ENCODE measurements at regions not wholly inside any gene's neighbourhood (a gene's known extent, or its start where the extent isn't known, plus 50 kb on each side); places are given as distances from the start of the nearest gene placed in this dataset.

DNA sequence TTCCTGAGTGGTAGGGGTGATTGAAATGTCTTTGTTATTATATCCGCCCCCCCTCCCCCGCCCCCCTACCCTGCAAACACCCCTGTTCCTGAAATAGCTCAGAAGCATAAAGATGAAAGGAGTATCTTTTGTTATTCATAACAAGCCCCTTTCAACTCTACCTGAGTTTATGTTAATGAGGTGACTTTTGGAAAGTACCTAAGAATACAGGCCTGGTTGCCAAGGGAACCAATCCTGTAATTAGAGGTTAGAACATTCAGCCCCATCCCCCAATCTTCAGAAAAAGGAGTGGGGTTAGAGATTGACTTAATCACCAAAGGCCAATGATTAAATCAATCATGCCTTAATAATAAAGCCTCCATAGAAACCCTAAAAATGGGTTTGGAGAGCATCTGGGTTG lies 979.2 kb upstream of the GJE1 start:
- Histone ChIP-seq H3K4me3 (no peak overlapping the region), H3K36me3 (no peaks in the 10 kb centered on the region), H3K27me3 (no peaks in the 10 kb centered on the region), H3K9me3 (no peaks in the 10 kb centered on the region), H3K4me1 (no peaks in the 10 kb centered on the region), H3K27ac (no peak overlapping the region)
- no peak for ATAC-seq
- TF ChIP-seq POLR2A (IDR thresholded peaks at IDR 0.05) = no peak
- TF ChIP-seq, protein P1, sequence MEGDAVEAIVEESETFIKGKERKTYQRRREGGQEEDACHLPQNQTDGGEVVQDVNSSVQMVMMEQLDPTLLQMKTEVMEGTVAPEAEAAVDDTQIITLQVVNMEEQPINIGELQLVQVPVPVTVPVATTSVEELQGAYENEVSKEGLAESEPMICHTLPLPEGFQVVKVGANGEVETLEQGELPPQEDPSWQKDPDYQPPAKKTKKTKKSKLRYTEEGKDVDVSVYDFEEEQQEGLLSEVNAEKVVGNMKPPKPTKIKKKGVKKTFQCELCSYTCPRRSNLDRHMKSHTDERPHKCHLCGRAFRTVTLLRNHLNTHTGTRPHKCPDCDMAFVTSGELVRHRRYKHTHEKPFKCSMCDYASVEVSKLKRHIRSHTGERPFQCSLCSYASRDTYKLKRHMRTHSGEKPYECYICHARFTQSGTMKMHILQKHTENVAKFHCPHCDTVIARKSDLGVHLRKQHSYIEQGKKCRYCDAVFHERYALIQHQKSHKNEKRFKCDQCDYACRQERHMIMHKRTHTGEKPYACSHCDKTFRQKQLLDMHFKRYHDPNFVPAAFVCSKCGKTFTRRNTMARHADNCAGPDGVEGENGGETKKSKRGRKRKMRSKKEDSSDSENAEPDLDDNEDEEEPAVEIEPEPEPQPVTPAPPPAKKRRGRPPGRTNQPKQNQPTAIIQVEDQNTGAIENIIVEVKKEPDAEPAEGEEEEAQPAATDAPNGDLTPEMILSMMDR (IDR thresholded peaks at IDR 0.05) = no peak
- WGBS, 2 donors (ENCODE audit: low coverage in 1 of 2) = 100% methylated on average over 1 of the region's 2 CpGs; no CpG with 5 or more reads in 1 of the 2 donors

DNA sequence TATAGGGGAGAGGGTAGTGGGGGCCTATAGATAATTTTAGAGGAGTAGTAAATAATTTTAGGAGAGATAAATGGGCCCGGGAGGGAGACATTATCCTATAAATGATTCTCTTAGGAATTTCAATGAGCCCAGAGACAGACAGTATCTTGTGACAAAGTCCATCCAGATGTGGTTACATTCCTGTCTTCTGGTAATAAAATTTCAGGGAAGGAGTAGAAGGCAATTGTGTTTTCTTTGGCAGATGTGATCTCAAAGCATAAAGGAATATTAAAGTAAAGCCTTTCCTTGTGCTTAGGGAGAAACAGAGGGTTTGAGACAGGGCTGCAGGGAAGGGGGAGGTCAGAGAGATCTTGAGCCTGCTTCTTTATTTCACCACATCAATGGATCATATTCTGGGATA lies 979.8 kb upstream of the GJE1 start:
- WGBS, 2 donors (ENCODE audit: low coverage in 1 of 2) = 38 to 86% methylated on average over 1 of the region's 1 CpG
- no peak overlapping the region for H3K27ac ChIP-seq
- no peaks in the 10 kb centered on the region for H3K4me1 ChIP-seq
- no peak overlapping the region for H3K4me3 ChIP-seq
- ATAC-seq = no peak
- H3K27me3 ChIP-seq = no peaks in the 10 kb centered on the region
- no peak for TF ChIP-seq EP300 (IDR thresholded peaks at IDR 0.05)
- H3K9me3 ChIP-seq = no peaks in the 10 kb centered on the region
- no peaks in the 10 kb centered on the region for H3K36me3 ChIP-seq

DNA sequence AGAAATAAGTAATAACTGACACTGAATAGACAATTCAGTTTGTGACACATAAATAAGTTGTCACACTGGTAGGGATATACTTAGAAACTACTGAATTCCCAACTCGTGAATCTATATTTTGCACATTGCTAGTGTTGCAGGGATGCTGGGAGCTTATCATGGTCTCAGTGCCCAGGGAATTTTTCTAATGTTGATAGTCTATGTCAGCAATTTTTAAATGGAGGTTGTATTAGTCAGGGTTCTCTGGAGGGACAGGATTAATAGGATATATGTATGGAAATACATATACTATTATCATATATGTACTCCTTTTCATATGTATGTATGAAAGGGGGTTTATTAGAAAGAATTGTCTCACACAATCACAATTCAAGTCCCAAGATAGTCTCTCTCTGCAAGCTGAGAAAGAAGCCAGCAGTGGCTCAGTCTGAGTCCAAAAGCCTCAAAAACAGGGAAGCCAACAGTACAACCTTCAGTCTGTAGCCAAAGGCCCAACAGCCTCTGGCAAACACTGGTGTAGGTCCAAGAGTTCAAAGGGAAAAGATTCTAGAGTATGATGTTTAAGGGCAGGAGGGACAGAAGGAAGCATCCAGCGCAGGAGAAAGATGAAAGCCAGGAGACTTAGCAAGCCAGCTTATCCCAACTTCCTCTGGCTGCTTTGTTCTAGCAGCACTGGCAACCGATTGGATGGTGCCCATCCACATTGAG lies 980.9 kb upstream of the GJE1 start:
- Histone ChIP-seq H3K36me3 (no peaks in the 10 kb centered on the region), H3K4me3 (no peak overlapping the region), H3K27me3 (no peaks in the 10 kb centered on the region), H3K4me1 (no peaks in the 10 kb centered on the region), H3K27ac (no peak overlapping the region), H3K9me3 (no peaks in the 10 kb centered on the region)
- no peak for ATAC-seq
- TF ChIP-seq POLR2AphosphoS5 (IDR thresholded peaks at IDR 0.05) (no peak), EP300 (IDR thresholded peaks at IDR 0.05) (no peak), POLR2A (IDR thresholded peaks at IDR 0.05) (no peak)
- TF ChIP-seq, protein P1 (IDR thresholded peaks at IDR 0.05) = no peak
- 76 to 88% methylated on average over 3 of the region's 3 CpGs for WGBS, 2 donors (ENCODE audit: low coverage in 1 of 2)

DNA sequence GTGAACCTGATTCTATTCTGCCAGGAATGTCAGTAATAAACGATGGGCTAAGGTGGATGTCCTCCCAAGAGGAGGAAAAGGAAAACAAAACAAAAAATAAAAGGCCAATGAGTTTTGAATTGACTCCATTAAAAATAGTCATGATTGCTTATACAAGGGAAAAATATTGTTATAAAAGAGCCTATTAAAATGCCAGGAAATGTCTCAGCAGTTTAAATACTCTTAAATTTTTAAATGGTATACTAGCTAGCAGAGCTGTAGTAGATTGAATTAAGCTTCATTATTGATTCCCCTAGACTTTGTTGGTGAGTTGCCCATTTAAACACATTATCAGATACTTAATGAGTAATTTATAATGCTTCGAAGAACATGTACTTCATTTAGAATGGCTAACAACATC lies 990.9 kb upstream of the GJE1 start:
- ATAC-seq = no peak
- TF ChIP-seq EP300 (IDR thresholded peaks at IDR 0.05) (no peak), POLR2A (IDR thresholded peaks at IDR 0.05) (no peak)
- TF ChIP-seq, protein P1 (IDR thresholded peaks at IDR 0.05) = no peak
- Histone ChIP-seq H3K27ac (no peak overlapping the region), H3K36me3 (no peaks in the 10 kb centered on the region), H3K4me3 (no peak overlapping the region), H3K4me1 (no peaks in the 10 kb centered on the region), H3K27me3 (no peaks in the 10 kb centered on the region), H3K9me3 (no peaks in the 10 kb centered on the region)
- WGBS, 2 donors (ENCODE audit: low coverage in 1 of 2) = 10 to 12% methylated on average over 2 of the region's 2 CpGs

DNA sequence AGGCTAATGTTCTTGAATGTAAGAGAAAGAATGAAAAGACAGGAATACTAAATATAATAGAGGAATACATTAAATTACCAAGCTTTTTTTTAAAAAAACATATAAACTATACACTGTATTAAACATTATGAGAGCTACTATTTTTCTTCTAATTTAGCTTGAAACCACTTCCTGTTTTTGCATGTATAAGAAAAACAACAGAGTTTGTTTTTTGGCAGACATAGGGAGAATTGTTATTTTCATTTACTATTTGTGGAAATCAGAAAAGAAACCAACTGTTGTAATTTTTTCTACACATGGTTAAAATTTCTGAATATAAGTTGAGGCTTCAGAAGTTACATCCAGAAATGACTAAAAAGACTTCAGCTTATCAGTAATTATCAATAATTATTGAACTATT lies 991.8 kb upstream of the GJE1 start:
- TF ChIP-seq POLR2A (IDR thresholded peaks at IDR 0.05) (no peak), EP300 (IDR thresholded peaks at IDR 0.05) (no peak), POLR2AphosphoS5 (IDR thresholded peaks at IDR 0.05) (no peak)
- TF ChIP-seq, protein P1 (IDR thresholded peaks at IDR 0.05) = no peak

More for the DNA sequence above, 991.8 kb upstream of the GJE1 start:
- Histone ChIP-seq H3K9me3 (no peaks in the 10 kb centered on the region), H3K27ac (no peak overlapping the region), H3K4me3 (no peak overlapping the region), H3K4me1 (no peaks in the 10 kb centered on the region), H3K27me3 (no peaks in the 10 kb centered on the region), H3K36me3 (no peaks in the 10 kb centered on the region)
- no peak for ATAC-seq
